ENCODE measurements at regions not wholly inside any gene's neighbourhood (a gene's known extent, or its start where the extent isn't known, plus 50 kb on each side); places are given as distances from the start of the nearest gene placed in this dataset.

DNA sequence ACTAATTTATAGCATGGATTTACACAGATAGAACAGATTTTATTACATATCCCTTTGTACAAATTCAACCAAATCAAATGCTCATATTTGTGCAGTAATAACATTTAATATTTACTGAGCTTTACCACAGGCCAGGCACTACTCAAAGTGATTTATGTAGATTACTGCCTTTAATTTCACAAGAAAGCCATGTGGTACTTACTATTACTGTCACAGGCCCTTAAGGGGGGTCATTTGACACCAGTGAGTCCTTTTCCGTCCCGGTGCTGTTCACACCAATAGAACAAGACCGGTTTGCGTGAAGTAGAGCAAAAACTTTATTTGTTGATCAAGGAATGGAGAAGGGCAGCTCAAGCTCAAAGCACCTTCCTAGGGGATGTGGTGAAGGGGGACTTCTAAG is 308.5 kb upstream of the KCNN2 start (continued):
- TF ChIP-seq ISL1 (CRISPR knock-in tag; IDR thresholded peaks at IDR 0.05): no peak

DNA sequence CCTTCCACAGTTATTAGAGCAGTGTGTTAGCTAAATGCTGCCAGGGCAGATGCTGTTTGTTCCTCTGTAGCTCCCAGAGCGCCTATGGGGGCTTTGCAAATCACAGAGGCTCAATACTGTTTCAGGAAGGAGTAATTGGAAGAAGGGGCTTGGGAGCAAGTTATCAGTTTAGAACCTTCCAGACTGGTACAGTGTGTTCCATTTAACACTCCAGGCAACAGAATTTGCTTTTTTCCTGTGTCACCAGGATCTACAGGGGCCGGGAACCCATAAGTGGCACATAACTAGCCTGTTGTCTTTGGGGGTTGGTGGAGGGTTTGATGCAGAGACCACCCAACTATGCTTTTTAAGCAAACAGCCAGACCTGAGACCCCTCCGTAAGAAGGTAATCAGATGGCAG is 307.3 kb upstream of the KCNN2 start:
- no peak for TF ChIP-seq SNAI2 (CRISPR knock-in tag; IDR thresholded peaks at IDR 0.05)
- TF ChIP-seq, protein P1, sequence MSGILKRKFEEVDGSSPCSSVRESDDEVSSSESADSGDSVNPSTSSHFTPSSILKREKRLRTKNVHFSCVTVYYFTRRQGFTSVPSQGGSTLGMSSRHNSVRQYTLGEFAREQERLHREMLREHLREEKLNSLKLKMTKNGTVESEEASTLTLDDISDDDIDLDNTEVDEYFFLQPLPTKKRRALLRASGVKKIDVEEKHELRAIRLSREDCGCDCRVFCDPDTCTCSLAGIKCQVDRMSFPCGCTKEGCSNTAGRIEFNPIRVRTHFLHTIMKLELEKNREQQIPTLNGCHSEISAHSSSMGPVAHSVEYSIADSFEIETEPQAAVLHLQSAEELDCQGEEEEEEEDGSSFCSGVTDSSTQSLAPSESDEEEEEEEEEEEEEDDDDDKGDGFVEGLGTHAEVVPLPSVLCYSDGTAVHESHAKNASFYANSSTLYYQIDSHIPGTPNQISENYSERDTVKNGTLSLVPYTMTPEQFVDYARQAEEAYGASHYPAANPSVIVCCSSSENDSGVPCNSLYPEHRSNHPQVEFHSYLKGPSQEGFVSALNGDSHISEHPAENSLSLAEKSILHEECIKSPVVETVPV (CRISPR knock-in tag; IDR thresholded peaks at IDR 0.05): no peak
- TF ChIP-seq PPARA (CRISPR knock-in tag; IDR thresholded peaks at IDR 0.05; ENCODE audit: borderline replicate concordance): no peak
- TF ChIP-seq, protein P2, sequence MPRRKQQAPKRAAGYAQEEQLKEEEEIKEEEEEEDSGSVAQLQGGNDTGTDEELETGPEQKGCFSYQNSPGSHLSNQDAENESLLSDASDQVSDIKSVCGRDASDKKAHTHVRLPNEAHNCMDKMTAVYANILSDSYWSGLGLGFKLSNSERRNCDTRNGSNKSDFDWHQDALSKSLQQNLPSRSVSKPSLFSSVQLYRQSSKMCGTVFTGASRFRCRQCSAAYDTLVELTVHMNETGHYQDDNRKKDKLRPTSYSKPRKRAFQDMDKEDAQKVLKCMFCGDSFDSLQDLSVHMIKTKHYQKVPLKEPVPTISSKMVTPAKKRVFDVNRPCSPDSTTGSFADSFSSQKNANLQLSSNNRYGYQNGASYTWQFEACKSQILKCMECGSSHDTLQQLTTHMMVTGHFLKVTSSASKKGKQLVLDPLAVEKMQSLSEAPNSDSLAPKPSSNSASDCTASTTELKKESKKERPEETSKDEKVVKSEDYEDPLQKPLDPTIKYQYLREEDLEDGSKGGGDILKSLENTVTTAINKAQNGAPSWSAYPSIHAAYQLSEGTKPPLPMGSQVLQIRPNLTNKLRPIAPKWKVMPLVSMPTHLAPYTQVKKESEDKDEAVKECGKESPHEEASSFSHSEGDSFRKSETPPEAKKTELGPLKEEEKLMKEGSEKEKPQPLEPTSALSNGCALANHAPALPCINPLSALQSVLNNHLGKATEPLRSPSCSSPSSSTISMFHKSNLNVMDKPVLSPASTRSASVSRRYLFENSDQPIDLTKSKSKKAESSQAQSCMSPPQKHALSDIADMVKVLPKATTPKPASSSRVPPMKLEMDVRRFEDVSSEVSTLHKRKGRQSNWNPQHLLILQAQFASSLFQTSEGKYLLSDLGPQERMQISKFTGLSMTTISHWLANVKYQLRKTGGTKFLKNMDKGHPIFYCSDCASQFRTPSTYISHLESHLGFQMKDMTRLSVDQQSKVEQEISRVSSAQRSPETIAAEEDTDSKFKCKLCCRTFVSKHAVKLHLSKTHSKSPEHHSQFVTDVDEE (CRISPR knock-in tag; IDR thresholded peaks at IDR 0.05): no peak
- no peak for TF ChIP-seq ZNF565 (CRISPR knock-in tag; conservative IDR thresholded peaks at IDR 0.05; ENCODE audit: low read depth)
- no peak for TF ChIP-seq ZFP3 (CRISPR knock-in tag; IDR thresholded peaks at IDR 0.05)
- TF ChIP-seq, protein P3, sequence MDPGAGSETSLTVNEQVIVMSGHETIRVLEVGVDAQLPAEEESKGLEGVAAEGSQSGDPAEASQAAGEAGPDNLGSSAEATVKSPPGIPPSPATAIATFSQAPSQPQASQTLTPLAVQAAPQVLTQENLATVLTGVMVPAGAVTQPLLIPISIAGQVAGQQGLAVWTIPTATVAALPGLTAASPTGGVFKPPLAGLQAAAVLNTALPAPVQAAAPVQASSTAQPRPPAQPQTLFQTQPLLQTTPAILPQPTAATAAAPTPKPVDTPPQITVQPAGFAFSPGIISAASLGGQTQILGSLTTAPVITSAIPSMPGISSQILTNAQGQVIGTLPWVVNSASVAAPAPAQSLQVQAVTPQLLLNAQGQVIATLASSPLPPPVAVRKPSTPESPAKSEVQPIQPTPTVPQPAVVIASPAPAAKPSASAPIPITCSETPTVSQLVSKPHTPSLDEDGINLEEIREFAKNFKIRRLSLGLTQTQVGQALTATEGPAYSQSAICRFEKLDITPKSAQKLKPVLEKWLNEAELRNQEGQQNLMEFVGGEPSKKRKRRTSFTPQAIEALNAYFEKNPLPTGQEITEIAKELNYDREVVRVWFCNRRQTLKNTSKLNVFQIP (CRISPR knock-in tag; IDR thresholded peaks at IDR 0.05; ENCODE audit: borderline replicate concordance, low read depth): no peak
- TF ChIP-seq, protein P4, sequence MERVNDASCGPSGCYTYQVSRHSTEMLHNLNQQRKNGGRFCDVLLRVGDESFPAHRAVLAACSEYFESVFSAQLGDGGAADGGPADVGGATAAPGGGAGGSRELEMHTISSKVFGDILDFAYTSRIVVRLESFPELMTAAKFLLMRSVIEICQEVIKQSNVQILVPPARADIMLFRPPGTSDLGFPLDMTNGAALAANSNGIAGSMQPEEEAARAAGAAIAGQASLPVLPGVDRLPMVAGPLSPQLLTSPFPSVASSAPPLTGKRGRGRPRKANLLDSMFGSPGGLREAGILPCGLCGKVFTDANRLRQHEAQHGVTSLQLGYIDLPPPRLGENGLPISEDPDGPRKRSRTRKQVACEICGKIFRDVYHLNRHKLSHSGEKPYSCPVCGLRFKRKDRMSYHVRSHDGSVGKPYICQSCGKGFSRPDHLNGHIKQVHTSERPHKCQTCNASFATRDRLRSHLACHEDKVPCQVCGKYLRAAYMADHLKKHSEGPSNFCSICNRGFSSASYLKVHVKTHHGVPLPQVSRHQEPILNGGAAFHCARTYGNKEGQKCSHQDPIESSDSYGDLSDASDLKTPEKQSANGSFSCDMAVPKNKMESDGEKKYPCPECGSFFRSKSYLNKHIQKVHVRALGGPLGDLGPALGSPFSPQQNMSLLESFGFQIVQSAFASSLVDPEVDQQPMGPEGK (CRISPR knock-in tag; IDR thresholded peaks at IDR 0.05; ENCODE audit: borderline replicate concordance): no peak
- no peak for TF ChIP-seq ESRRG (CRISPR knock-in tag; IDR thresholded peaks at IDR 0.05)
- no peak for TF ChIP-seq GLIS3 (CRISPR knock-in tag; IDR thresholded peaks at IDR 0.05)
- TF ChIP-seq ARNTL (CRISPR knock-in tag; IDR thresholded peaks at IDR 0.05; ENCODE audit: borderline replicate concordance, low read depth): no peak
- no peak for ATAC-seq

DNA sequence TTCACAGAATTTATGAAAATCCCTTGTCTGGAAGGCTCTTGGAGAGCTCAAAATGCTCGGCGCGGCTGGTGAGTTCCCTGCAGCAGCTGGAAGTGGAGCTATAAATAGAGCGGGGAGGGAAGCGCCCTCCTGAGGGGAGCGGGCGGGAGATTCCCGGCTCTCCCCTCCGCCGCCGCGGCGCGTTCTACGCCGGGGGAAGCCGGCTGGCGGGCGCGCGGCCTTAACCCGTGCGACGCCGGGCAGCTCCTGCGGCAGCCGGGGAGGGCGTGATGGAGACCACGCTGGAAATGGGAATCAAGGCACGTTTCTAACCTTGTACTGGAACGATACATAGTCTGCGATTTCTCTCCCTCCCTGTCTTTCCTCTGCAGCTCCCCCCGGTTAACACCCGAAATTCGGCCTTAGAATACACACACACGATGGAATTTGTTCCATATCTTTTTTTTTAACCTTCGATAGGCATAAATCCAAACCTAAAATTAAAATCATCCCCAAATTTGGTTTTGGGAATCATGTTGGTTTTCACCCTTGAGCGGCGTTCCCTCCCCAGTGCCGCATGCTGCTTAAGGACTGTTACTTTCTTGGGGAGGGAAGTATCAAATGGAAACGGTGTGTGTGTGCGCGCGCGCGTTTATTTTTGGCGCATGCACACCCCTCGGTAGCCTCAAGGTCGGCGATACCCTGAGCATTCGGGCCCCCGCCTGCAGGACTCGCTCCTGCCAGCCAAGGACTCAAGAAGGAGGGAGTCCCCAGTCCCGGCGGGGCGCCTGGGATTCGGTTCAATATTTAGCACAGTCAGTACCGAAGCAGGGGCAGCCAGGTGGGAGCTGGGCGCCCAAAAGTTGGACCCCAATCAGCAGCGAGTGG is 306.3 kb upstream of the KCNN2 start:
- ATAC-seq: peak; percentile 88
- no peak for TF ChIP-seq SNAI2 (CRISPR knock-in tag; IDR thresholded peaks at IDR 0.05)
- TF ChIP-seq, protein P4 (CRISPR knock-in tag; IDR thresholded peaks at IDR 0.05; ENCODE audit: borderline replicate concordance): no peak
- TF ChIP-seq GLIS3 (CRISPR knock-in tag; IDR thresholded peaks at IDR 0.05): no peak
- no peak for TF ChIP-seq TOX (CRISPR knock-in tag; IDR thresholded peaks at IDR 0.05; ENCODE audit: borderline replicate concordance)
- TF ChIP-seq ZNF8 (CRISPR knock-in tag; IDR thresholded peaks at IDR 0.05): no peak
- TF ChIP-seq ZC3H10 (CRISPR knock-in tag; IDR thresholded peaks at IDR 0.05): no peak
- TF ChIP-seq, protein P5, sequence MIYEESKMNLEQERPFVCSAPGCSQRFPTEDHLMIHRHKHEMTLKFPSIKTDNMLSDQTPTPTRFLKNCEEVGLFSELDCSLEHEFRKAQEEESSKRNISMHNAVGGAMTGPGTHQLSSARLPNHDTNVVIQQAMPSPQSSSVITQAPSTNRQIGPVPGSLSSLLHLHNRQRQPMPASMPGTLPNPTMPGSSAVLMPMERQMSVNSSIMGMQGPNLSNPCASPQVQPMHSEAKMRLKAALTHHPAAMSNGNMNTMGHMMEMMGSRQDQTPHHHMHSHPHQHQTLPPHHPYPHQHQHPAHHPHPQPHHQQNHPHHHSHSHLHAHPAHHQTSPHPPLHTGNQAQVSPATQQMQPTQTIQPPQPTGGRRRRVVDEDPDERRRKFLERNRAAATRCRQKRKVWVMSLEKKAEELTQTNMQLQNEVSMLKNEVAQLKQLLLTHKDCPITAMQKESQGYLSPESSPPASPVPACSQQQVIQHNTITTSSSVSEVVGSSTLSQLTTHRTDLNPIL (CRISPR knock-in tag; IDR thresholded peaks at IDR 0.05; ENCODE audit: low read depth): no peak
- TF ChIP-seq, protein P1 (CRISPR knock-in tag; IDR thresholded peaks at IDR 0.05): no peak
- TF ChIP-seq, protein P2 (CRISPR knock-in tag; IDR thresholded peaks at IDR 0.05): no peak
- TF ChIP-seq ZNF70 (CRISPR knock-in tag; IDR thresholded peaks at IDR 0.05): no peak
- TF ChIP-seq CSDC2 (CRISPR knock-in tag; IDR thresholded peaks at IDR 0.05): no peak
- no peak for TF ChIP-seq OSR1 (CRISPR knock-in tag; IDR thresholded peaks at IDR 0.05)
- TF ChIP-seq ARNTL (CRISPR knock-in tag; IDR thresholded peaks at IDR 0.05; ENCODE audit: borderline replicate concordance, low read depth): no peak
- no peak for TF ChIP-seq TCF4 (CRISPR knock-in tag; IDR thresholded peaks at IDR 0.05; ENCODE audit: borderline replicate concordance)

Data from SK-N-SH treated with all-trans-retinoic acid at 6 μM for 48 hours (cell line).